LNCaP clone FGC (cell line): ENCODE measurements at regions not wholly inside any gene's neighbourhood (a gene's known extent, or its start where the extent isn't known, plus 50 kb on each side); places are given as distances from the start of the nearest gene placed in this dataset.

Experiments used
- DNase-seq: peaks from one replicate; pipeline ENCODE4 v3.0.0-alpha.2; 2011; ENCODE audit warnings: low read depth
- H3K4me3 ChIP-seq: 2 replicates; pipeline ENCODE4 v1.5.1; 2011; ENCODE audit warnings: mild to moderate bottlenecking, low read depth, low read length, control low read depth
- TF ChIP-seq, protein P1 (sequence below): IDR thresholded peaks from 2 replicates; pipeline ENCODE4 v1.5.1; 2012; ENCODE audit warnings: mild to moderate bottlenecking; ENCODE audit not compliant: control insufficient read depth, insufficient read depth; ENCODE audit errors: extremely low read depth

DNA sequence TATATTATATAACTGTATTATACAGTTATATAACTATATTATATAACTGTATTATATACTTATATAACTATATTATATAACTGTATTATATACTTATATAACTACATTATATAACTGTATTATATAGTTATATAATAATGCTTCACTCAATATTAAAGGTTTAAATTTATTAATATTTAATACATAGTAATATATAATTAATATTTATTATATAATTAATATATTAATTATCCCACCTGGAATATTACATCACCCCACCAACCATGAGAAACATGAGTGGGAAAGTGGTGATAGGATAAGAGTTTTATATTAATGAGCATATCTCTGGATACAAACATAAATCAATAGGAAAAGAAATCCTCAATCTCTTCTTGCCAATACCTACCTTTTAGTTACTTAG is 487.1 kb upstream of the LRRTM4 start:
- no peak for DNase-seq
- TF ChIP-seq, protein P1, sequence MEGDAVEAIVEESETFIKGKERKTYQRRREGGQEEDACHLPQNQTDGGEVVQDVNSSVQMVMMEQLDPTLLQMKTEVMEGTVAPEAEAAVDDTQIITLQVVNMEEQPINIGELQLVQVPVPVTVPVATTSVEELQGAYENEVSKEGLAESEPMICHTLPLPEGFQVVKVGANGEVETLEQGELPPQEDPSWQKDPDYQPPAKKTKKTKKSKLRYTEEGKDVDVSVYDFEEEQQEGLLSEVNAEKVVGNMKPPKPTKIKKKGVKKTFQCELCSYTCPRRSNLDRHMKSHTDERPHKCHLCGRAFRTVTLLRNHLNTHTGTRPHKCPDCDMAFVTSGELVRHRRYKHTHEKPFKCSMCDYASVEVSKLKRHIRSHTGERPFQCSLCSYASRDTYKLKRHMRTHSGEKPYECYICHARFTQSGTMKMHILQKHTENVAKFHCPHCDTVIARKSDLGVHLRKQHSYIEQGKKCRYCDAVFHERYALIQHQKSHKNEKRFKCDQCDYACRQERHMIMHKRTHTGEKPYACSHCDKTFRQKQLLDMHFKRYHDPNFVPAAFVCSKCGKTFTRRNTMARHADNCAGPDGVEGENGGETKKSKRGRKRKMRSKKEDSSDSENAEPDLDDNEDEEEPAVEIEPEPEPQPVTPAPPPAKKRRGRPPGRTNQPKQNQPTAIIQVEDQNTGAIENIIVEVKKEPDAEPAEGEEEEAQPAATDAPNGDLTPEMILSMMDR, result no peak
- H3K4me3 ChIP-seq, result no peak overlapping the region

DNA sequence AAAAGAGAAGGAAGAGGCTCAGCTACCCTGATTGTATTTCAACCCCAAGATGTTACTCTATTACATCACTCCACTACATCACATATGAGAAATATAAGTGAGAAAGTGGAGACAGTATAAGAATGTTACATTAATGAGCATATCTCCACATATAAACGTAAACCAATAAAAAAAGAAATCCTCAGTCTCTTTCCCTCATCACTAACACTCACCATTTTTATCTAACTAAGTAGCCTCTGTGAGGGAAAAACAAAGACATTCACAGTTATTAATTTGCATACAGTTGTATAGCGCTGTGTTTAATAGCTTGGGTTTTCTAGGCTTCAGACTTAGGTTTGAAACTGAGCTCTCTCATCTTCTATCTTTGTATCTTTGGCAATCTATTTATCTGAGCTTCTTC is 489.1 kb upstream of the LRRTM4 start:
- no peak for DNase-seq
- H3K4me3 ChIP-seq, result no peak overlapping the region
- TF ChIP-seq, protein P1, result no peak

GRCh38 chr2:78020491-78020890 is 498.3 kb upstream of the LRRTM4 start:
- H3K4me3 ChIP-seq, result no peak overlapping the region
- no peak for DNase-seq
- TF ChIP-seq, protein P1, result no peak

GRCh38 chr2:78023356-78023755 is 501.2 kb upstream of the LRRTM4 start:
- H3K4me3 ChIP-seq, result no peak overlapping the region
- DNase-seq, result no peak
- TF ChIP-seq, protein P1, result no peak

DNA sequence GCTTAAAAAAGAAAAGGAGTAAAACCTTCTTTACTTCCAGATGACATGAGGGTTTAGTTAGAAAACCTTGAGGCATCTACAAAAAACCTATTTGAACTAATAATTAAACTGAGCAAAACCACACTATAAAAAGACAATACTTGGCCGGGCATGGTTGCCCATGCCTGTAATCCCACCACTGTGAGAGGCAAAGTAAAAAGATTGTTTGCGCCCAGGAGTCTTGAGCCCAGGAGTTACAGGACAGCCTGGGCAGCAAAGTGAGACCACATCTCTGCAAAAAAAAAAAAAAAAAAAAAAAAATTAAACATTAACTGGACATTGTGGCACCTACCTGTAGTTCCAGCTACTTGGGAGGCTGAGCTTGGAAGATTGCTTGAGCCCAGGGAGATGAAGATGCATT is 502.8 kb upstream of the LRRTM4 start:
- no peak overlapping the region for H3K4me3 ChIP-seq
- TF ChIP-seq, protein P1, result no peak
- no peak for DNase-seq

GRCh38 chr2:78029392-78029995 is 507.3 kb upstream of the LRRTM4 start:
- TF ChIP-seq, protein P1, result no peak
- no peak overlapping the region for H3K4me3 ChIP-seq
- DNase-seq, result no peak

- TF ChIP-seq, protein P1, result no peak
- H3K4me3 ChIP-seq, result no peak overlapping the region
- no peak for DNase-seq
These were observed 512.5 kb upstream of the LRRTM4 start for GRCh38 chr2:78034706-78035105.
